ENCODE measurements at regions not wholly inside any gene's neighbourhood (a gene's known extent, or its start where the extent isn't known, plus 50 kb on each side); places are given as distances from the start of the nearest gene placed in this dataset.

GRCh38 chr2:138359532-138359931 is 142.0 kb upstream of the SPOPL start:
- no peak for TF ChIP-seq REST (IDR thresholded peaks at IDR 0.05; ENCODE audit: unreplicated experiment)
- no peak for TF ChIP-seq CREB1 (CRISPR knock-in tag; IDR thresholded peaks at IDR 0.05; ENCODE audit: low read depth)

All from GM23338 (cell line).